KMS-11 (cell line): ENCODE measurements at regions not wholly inside any gene's neighbourhood (a gene's known extent, or its start where the extent isn't known, plus 50 kb on each side); places are given as distances from the start of the nearest gene placed in this dataset.

Source experiments
- H2AFZ ChIP-seq: fragments of 200-600 bp; sonication (generic); 2 replicates; pipeline ENCODE4 v1.6.1; 2016; ENCODE audit warnings: antibody characterized with exemption, mixed run types, low read depth
- H3K27ac ChIP-seq: fragments of 200-600 bp; sonication (generic); 2 replicates; pipeline ENCODE4 v1.6.1; 2016; ENCODE audit warnings: mild to moderate bottlenecking, mixed run types
- H3K27me3 ChIP-seq: fragments of 200-600 bp; sonication (generic); 2 replicates; pipeline ENCODE4 v1.6.1; 2017; ENCODE audit warnings: mild to moderate bottlenecking, low read depth, mixed run types, moderate library complexity; ENCODE audit not compliant: insufficient read depth
- H3K36me3 ChIP-seq: fragments of 200-600 bp; sonication (generic); 2 replicates; pipeline ENCODE4 v1.6.1; 2017; ENCODE audit warnings: mild to moderate bottlenecking, mixed run types; ENCODE audit not compliant: insufficient read depth
- H3K4me1 ChIP-seq: fragments of 200-600 bp; sonication (generic); 2 replicates; pipeline ENCODE4 v1.6.1; 2016; ENCODE audit warnings: mild to moderate bottlenecking, low read depth, mixed run types; ENCODE audit not compliant: poor library complexity, severe bottlenecking
- H3K4me2 ChIP-seq: fragments of 200-600 bp; sonication (generic); 2 replicates; pipeline ENCODE4 v1.7.0; 2016; ENCODE audit warnings: mild to moderate bottlenecking, mixed run types
- H3K4me3 ChIP-seq: fragments of 200-600 bp; sonication (generic); IDR thresholded peaks from 2 replicates; pipeline ENCODE4 v1.6.1; 2017; ENCODE audit warnings: low read depth, low read length, mixed read lengths; ENCODE audit not compliant: insufficient read depth
- H3K79me2 ChIP-seq: fragments of 200-600 bp; sonication (generic); 2 replicates; pipeline ENCODE4 v1.6.1; 2016; ENCODE audit warnings: low read depth, mixed run types; ENCODE audit not compliant: insufficient read depth
- H3K9ac ChIP-seq: fragments of 200-600 bp; sonication (generic); 2 replicates; pipeline ENCODE4 v1.6.1; 2016; ENCODE audit warnings: mild to moderate bottlenecking, mixed run types
- H4K20me1 ChIP-seq: fragments of 200-600 bp; sonication (generic); 2 replicates; pipeline ENCODE4 v1.6.1; 2016; ENCODE audit warnings: mild to moderate bottlenecking, mixed run types; ENCODE audit not compliant: insufficient read depth
- TF ChIP-seq, protein P1 (sequence below): fragments of 200-600 bp; sonication (generic); conservative IDR thresholded peaks from 2 replicates; pipeline ENCODE4 v1.6.1; 2017; ENCODE audit warnings: low read depth, mild to moderate bottlenecking, antibody characterized with exemption, low read length, moderate library complexity, mixed read lengths

DNA sequence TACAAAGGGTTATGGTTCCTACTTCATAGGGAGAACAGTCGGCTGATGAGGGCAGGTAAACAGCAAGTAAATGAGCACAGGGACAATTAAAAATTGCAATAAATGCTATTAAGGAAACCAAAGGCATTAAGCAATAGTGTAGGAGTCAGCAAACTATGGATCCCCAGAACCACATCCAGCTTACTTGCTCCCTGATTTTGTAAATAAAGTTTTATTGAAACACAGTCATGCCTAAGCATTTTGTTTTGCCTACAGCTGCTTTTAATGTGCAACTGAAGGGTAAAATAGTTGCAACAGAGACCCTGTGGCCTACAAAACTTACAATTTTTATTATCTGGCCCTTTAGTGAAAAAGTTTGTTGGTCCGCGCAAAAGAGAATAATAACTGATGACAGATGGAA, 351.2 kb upstream of the NR2F2 start:
- Histone ChIP-seq H3K9ac (no peak overlapping the region), H4K20me1 (no peaks in the 10 kb centered on the region), H3K36me3 (no peaks in the 10 kb centered on the region), H3K79me2 (no peaks in the 10 kb centered on the region), H2AFZ (no peak overlapping the region), H3K27me3 (no peaks in the 10 kb centered on the region), H3K27ac (no peak overlapping the region), H3K4me3 (no peak overlapping the region), H3K4me2 (no peak overlapping the region), H3K4me1 (no peaks in the 10 kb centered on the region)
- TF ChIP-seq, protein P1, sequence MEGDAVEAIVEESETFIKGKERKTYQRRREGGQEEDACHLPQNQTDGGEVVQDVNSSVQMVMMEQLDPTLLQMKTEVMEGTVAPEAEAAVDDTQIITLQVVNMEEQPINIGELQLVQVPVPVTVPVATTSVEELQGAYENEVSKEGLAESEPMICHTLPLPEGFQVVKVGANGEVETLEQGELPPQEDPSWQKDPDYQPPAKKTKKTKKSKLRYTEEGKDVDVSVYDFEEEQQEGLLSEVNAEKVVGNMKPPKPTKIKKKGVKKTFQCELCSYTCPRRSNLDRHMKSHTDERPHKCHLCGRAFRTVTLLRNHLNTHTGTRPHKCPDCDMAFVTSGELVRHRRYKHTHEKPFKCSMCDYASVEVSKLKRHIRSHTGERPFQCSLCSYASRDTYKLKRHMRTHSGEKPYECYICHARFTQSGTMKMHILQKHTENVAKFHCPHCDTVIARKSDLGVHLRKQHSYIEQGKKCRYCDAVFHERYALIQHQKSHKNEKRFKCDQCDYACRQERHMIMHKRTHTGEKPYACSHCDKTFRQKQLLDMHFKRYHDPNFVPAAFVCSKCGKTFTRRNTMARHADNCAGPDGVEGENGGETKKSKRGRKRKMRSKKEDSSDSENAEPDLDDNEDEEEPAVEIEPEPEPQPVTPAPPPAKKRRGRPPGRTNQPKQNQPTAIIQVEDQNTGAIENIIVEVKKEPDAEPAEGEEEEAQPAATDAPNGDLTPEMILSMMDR: no peak

GRCh38 chr15:95981209-95981608, 349.3 kb upstream of the NR2F2 start:
- H3K36me3 ChIP-seq: no peaks in the 10 kb centered on the region
- H3K27me3 ChIP-seq: no peaks in the 10 kb centered on the region
- no peaks in the 10 kb centered on the region for H4K20me1 ChIP-seq
- H3K4me2 ChIP-seq: no peak overlapping the region
- no peaks in the 10 kb centered on the region for H3K79me2 ChIP-seq
- H3K4me3 ChIP-seq: no peak overlapping the region
- no peaks in the 10 kb centered on the region for H3K4me1 ChIP-seq
- TF ChIP-seq, protein P1: no peak
- H3K27ac ChIP-seq: no peak overlapping the region
- H2AFZ ChIP-seq: no peak overlapping the region
- H3K9ac ChIP-seq: no peak overlapping the region

DNA sequence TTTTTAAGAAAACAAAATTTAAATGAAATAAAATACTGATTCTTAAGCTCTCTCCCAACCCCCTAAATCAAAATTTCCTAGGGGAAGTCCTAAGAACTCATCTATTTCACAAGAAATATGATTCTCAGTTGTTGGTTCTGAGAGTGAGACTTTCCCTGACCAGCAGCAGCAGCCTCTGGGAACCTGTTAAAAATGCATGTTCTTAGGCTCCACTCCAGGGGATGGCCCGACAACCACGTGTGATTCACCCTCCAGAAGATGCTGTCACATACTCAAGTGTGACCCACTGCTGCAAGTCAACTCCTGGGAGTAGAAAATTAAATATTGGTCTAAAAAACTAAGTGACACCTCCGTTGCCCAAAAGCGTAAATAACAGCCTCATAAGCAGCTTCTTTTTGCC, 343.2 kb upstream of the NR2F2 start:
- no peak overlapping the region for H3K9ac ChIP-seq
- peaks cover 12% of the 10 kb centered on the region for H3K4me1 ChIP-seq
- H3K36me3 ChIP-seq: no peaks in the 10 kb centered on the region
- H3K79me2 ChIP-seq: no peaks in the 10 kb centered on the region
- no peak overlapping the region for H3K27ac ChIP-seq
- no peaks in the 10 kb centered on the region for H4K20me1 ChIP-seq
- no peaks in the 10 kb centered on the region; the same call in 1 of the 2 replicates for H3K27me3 ChIP-seq
- TF ChIP-seq, protein P1: no peak
- no peak overlapping the region for H2AFZ ChIP-seq
- H3K4me2 ChIP-seq: no peak overlapping the region
- no peak overlapping the region for H3K4me3 ChIP-seq

DNA sequence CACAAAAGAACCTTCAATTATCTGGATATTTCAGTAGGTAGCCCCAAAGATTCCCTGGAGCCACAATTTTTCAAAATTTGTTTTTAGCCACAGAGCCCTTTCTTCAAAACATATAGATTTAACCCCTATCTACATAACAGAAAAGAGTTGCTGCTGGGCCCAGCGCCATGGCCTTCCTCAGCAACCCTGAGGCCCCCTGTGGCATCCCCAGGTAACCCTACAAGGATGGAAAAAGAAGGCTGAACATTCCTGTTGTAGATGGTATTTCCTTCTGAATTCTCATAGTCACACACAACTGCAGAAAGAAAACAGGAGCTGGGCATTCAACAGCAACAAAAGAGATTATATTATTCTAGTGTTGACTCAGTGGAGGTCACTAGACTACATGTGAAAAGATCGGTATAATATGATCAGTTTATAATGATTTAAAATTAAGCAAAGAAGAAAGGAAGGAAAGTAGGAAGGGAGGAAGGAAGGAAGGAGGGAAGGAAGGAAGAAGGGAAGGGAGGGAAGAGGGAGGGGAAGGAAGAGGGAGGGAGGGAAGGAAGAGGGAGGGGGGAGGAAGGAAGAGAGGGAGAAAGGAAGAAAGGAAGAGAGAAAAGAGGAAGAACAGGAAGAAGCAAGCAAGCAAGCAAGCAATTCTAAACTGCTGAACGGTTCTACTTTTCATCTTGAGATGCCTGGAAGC, 342.5 kb upstream of the NR2F2 start:
- H2AFZ ChIP-seq: no peak overlapping the region

More for the DNA sequence above, 342.5 kb upstream of the NR2F2 start:
- Histone ChIP-seq H3K79me2 (no peaks in the 10 kb centered on the region), H3K27ac (no peak overlapping the region), H3K4me2 (no peak overlapping the region), H3K4me1 (peaks cover 12% of the 10 kb centered on the region), H3K27me3 (no peaks in the 10 kb centered on the region; the same call in 1 of the 2 replicates), H3K9ac (no peak overlapping the region), H3K4me3 (no peak overlapping the region), H4K20me1 (no peaks in the 10 kb centered on the region), H3K36me3 (no peaks in the 10 kb centered on the region)
- TF ChIP-seq, protein P1: no peak
